ENCODE measurements at regions not wholly inside any gene's neighbourhood (a gene's known extent, or its start where the extent isn't known, plus 50 kb on each side); places are given as distances from the start of the nearest gene placed in this dataset.

DNA sequence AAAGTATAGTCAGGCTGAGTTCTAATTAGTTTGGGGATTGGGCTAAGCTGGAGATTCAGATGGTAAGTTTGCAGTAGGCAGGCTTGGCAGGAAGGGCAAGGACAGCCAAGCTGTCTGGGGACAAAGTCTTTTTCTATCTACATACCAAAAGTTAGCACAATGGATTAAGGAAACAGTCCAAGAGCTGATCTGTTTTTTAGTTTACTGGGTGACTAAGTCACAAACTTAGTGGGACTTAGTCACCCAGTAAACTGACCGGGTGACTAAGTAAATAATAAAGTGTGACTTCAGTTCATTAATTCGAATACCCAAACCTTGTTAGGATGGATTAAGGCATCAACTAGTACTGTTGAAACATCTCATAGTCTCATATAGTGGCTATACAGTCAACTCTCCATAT, 1386.0 kb upstream of the CELF4 start:
- Histone ChIP-seq H3K4me1 (no peaks in the 10 kb centered on the region), H3K36me3 (no peaks in the 10 kb centered on the region), H3K9me3 (no peaks in the 10 kb centered on the region), H3K27me3 (no peaks in the 10 kb centered on the region), H3K27ac (no peak overlapping the region), H3K4me3 (no peak overlapping the region)
- TF ChIP-seq, protein P1, sequence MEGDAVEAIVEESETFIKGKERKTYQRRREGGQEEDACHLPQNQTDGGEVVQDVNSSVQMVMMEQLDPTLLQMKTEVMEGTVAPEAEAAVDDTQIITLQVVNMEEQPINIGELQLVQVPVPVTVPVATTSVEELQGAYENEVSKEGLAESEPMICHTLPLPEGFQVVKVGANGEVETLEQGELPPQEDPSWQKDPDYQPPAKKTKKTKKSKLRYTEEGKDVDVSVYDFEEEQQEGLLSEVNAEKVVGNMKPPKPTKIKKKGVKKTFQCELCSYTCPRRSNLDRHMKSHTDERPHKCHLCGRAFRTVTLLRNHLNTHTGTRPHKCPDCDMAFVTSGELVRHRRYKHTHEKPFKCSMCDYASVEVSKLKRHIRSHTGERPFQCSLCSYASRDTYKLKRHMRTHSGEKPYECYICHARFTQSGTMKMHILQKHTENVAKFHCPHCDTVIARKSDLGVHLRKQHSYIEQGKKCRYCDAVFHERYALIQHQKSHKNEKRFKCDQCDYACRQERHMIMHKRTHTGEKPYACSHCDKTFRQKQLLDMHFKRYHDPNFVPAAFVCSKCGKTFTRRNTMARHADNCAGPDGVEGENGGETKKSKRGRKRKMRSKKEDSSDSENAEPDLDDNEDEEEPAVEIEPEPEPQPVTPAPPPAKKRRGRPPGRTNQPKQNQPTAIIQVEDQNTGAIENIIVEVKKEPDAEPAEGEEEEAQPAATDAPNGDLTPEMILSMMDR (IDR thresholded peaks at IDR 0.05) = no peak
- TF ChIP-seq POLR2A (IDR thresholded peaks at IDR 0.05) (no peak), EP300 (IDR thresholded peaks at IDR 0.05) (no peak)
- no peak for DNase-seq (ENCODE audit: low spot score in 2 of 2)
- 81 to 88% methylated on average over 2 of the region's 2 CpGs for WGBS, 2 donors

- Histone ChIP-seq H3K4me3 (no peak overlapping the region), H3K36me3 (no peaks in the 10 kb centered on the region), H3K9me3 (peaks cover 0 to 7% (median 0%) of the 10 kb centered on the region in 4 donors), H3K27me3 (no peaks in the 10 kb centered on the region), H3K4me1 (no peaks in the 10 kb centered on the region), H3K27ac (no peak overlapping the region)
- no peak for DNase-seq (ENCODE audit: low spot score in 2 of 2)
- 54 to 58% methylated on average over 2 of the region's 2 CpGs for WGBS, 2 donors
- no peak for TF ChIP-seq EP300 (IDR thresholded peaks at IDR 0.05)
- TF ChIP-seq POLR2A (IDR thresholded peaks at IDR 0.05) = no peak
- TF ChIP-seq, protein P1 (IDR thresholded peaks at IDR 0.05) = no peak
These were observed 1382.8 kb upstream of the CELF4 start for GRCh38 chr18:38948436-38948835.

DNA sequence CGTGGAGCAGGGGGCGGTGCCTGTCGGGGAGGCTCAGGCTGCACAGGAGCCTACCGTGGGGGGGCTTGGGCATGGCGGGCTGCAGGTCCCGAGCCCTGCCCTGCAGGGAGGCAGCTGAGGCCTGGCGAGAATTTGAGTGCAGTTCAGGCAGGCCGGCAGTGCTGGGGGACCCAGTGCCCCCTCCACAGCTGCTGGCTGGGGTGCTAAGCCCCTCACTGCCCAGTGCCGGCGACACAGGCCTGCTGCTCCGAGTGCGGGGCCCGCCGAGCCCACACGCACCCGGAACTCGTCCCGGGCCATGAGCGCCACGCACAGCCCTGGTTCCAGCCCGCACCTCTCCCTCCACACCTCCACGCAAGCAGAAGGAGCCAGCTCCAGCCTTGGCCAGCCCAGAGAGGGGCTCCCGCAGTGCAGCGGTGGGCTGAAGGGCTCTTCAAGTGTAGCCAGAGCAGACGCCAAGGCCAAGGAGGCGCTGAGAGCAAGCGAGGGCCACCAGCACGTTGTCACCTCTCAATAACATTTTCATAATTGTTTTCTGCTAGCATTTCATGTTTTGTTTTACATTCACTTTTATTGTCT, 1378.9 kb upstream of the CELF4 start:
- 87 to 96% methylated on average over 12 to 26 of the region's 28 CpGs for whole genome bisulfite sequencing, 2 donors
- no peak overlapping the region for H3K4me3 ChIP-seq
- DNase-seq (ENCODE audit: low spot score in 2 of 2) = no peak
- peaks cover 0 to 7% (median 0%) of the 10 kb centered on the region in 4 donors for H3K9me3 ChIP-seq
- TF ChIP-seq, protein P1 (IDR thresholded peaks at IDR 0.05) = no peak
- TF ChIP-seq EP300 (IDR thresholded peaks at IDR 0.05) (no peak), POLR2A (IDR thresholded peaks at IDR 0.05) (no peak)
- H3K27ac ChIP-seq = no peak overlapping the region
- H3K36me3 ChIP-seq = no peaks in the 10 kb centered on the region
- no peaks in the 10 kb centered on the region for H3K27me3 ChIP-seq
- H3K4me1 ChIP-seq = no peaks in the 10 kb centered on the region

DNA sequence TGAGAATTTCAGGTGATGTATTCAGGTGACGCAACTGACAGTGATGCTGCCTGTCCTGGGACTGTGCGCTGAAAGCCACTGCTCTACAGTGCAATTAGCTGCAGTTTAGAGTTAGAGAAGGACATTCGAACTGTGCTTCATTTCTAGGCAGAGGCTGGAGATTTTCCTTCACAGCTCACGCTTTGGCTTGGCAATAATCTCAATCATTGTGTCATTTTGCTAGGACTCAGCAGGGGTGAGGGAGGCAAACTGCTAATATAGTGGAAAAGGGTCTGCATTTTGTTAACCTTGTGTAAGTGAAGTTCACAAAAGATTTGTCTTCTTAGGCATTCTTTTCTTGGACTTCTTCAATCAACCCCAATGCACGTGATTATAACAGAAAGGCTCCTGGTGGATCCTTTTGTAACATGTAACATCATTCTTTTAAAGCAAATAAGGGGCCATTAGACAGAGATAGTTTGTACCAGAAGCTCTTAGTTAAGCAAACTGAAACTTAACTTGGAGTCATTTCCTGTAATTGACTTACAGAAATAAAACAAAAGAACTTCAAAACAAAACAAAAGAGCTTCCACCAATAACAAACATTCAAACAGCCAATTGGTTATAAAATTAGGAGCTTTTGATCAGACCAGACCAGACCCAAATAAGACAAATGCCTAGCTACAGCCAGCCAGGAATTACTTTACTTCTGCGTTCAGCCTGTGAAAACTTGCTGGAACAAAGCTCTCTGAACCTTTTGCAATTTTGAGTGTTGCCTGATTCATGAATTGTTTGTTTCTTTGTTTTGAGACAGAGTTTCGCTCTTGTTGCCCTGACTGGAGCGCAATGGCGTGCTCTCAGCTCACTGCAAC, 1376.3 kb upstream of the CELF4 start:
- WGBS, 2 donors = 69 to 70% methylated on average over 9 of the region's 9 CpGs
- no peak overlapping the region for H3K27ac ChIP-seq
- no peaks in the 10 kb centered on the region for H3K36me3 ChIP-seq
- DNase-seq (ENCODE audit: low spot score in 2 of 2) = no peak
- peaks cover 0 to 7% (median 0%) of the 10 kb centered on the region in 4 donors for H3K9me3 ChIP-seq
- TF ChIP-seq, protein P1 (IDR thresholded peaks at IDR 0.05) = no peak
- TF ChIP-seq EP300 (IDR thresholded peaks at IDR 0.05) (no peak), POLR2A (IDR thresholded peaks at IDR 0.05) (no peak)
- H3K27me3 ChIP-seq = no peaks in the 10 kb centered on the region
- no peak overlapping the region for H3K4me3 ChIP-seq
- no peaks in the 10 kb centered on the region for H3K4me1 ChIP-seq

- no peaks in the 10 kb centered on the region for H3K4me1 ChIP-seq
- 77 to 79% methylated on average over 13 of the region's 13 CpGs for WGBS, 2 donors
- no peak for DNase-seq (ENCODE audit: low spot score in 2 of 2)
- H3K27me3 ChIP-seq = no peaks in the 10 kb centered on the region
- peak overlapping the region in 1 of 4 donors; percentile 19 for H3K4me3 ChIP-seq
- no peaks in the 10 kb centered on the region for H3K36me3 ChIP-seq
- TF ChIP-seq EP300 (IDR thresholded peaks at IDR 0.05) (no peak), POLR2A (IDR thresholded peaks at IDR 0.05) (no peak)
- TF ChIP-seq, protein P1 (IDR thresholded peaks at IDR 0.05) = no peak
- H3K9me3 ChIP-seq = peaks cover 0 to 7% (median 0%) of the 10 kb centered on the region in 4 donors
- no peak overlapping the region for H3K27ac ChIP-seq
These were observed 1375.4 kb upstream of the CELF4 start for GRCh38 chr18:38940863-38941531.
